ENCODE measurements at regions not wholly inside any gene's neighbourhood (a gene's known extent, or its start where the extent isn't known, plus 50 kb on each side); places are given as distances from the start of the nearest gene placed in this dataset.
"Not testable (repeated sequence)": the region's sequence is repeated elsewhere in the genome, so short reads cannot be mapped to it uniquely, and the experiment has no call there.

DNA sequence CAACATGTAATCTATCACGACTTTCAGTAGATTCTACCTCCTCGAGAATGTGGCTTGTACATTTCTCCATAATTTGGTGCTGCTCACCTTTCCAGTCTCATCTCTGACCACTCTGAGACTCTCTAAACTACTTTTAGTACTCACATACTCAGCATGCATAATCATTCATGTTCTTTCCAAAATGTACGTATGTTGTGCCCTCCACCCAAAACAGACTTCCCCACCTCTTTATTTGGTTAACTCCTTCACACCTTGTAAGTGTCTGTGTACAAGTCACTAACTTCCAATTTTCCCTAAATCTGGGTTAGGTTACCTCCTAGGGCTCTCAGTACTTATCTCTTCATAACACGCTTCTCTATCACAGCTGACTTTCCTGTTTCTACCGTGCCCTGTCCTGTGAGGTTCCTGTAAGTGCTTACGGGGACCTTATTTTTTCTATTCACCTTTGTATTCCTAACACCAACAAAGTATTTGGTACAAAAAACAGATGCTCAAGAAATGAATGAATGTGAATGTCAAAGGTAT lies 186.2 kb upstream of the MKLN1 start:
- Histone ChIP-seq H3K27me3 (no peaks in the 10 kb centered on the region), H3K4me1 (no peaks in the 10 kb centered on the region), H3K4me3 (no peak overlapping the region), H3K9me3 (replicated peaks) (no peaks in the 10 kb centered on the region), H3K36me3 (no peaks in the 10 kb centered on the region), H3K27ac (no peak overlapping the region)
- DNase-seq, result no peak

GRCh38 chr7:131143869-131144268 lies 183.8 kb upstream of the MKLN1 start:
- H3K27ac ChIP-seq, result no peak overlapping the region

DNA sequence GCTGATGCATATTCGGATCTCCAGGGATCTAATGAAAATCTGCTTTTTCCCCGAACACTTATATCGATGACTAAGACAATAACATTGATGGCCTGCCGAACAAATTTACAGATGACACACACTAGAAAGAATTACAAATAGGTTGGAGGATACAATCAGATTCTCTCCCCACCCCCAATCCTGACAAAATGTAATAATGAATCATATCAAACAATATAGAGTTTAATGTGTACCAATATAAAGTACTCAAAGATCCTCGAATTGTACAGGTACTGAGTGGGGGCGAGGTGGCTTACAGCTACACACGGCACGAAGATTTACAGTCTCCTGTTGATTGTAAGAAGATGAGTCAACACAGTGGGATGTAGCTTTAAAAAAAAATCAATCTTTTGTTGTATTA lies 182.7 kb upstream of the MKLN1 start:
- H3K4me3 ChIP-seq, result no peak overlapping the region
- no peak for DNase-seq
- no peaks in the 10 kb centered on the region for H3K9me3 ChIP-seq (replicated peaks)
- H3K27me3 ChIP-seq, result no peaks in the 10 kb centered on the region
- no peak overlapping the region for H3K27ac ChIP-seq
- H3K4me1 ChIP-seq, result no peaks in the 10 kb centered on the region
- no peaks in the 10 kb centered on the region for H3K36me3 ChIP-seq

More at GRCh38 chr7:131143869-131144268, 183.8 kb upstream of the MKLN1 start:
- Histone ChIP-seq H3K27me3 (no peaks in the 10 kb centered on the region), H3K9me3 (replicated peaks) (no peaks in the 10 kb centered on the region), H3K4me3 (no peak overlapping the region), H3K36me3 (no peaks in the 10 kb centered on the region), H3K4me1 (no peaks in the 10 kb centered on the region)
- no peak for DNase-seq

DNA sequence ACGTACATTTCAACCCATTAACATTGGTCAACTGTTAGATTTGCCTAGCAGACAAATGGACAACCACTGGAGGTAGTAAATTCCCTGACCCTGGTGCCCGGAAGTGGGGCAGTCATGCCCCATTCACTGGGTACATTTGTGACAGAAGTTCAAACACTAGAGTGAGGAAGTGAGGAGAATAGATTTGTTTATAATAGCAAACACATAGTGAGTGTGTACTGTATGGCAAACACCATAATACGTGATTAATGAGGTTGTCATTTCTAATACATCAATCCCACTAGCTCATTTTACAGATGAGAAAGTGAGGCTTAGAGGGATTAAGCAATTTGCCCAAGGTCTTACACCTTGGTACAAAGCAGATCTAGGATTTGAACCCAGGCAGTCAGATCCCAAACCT lies 181.9 kb upstream of the MKLN1 start:
- no peak overlapping the region for H3K27ac ChIP-seq
- H3K4me3 ChIP-seq, result no peak overlapping the region
- H3K4me1 ChIP-seq, result no peaks in the 10 kb centered on the region
- no peaks in the 10 kb centered on the region for H3K9me3 ChIP-seq (replicated peaks)
- no peaks in the 10 kb centered on the region for H3K36me3 ChIP-seq
- no peaks in the 10 kb centered on the region for H3K27me3 ChIP-seq
- DNase-seq, result no peak

- Histone ChIP-seq H3K4me3 (no peak overlapping the region), H3K27me3 (no peaks in the 10 kb centered on the region), H3K27ac (no peak overlapping the region), H3K4me1 (no peaks in the 10 kb centered on the region), H3K36me3 (no peaks in the 10 kb centered on the region), H3K9me3 (replicated peaks) (no peaks in the 10 kb centered on the region)
- no peak for DNase-seq
Measured at GRCh38 chr7:131147604-131148003, 180.1 kb upstream of the MKLN1 start.

- Histone ChIP-seq H3K4me3 (no peak overlapping the region), H3K9me3 (replicated peaks) (no peaks in the 10 kb centered on the region), H3K4me1 (no peaks in the 10 kb centered on the region), H3K27me3 (no peaks in the 10 kb centered on the region), H3K36me3 (no peaks in the 10 kb centered on the region), H3K27ac (no peak overlapping the region)
- DNase-seq, result no peak
Measured at GRCh38 chr7:131148258-131148657, 179.4 kb upstream of the MKLN1 start.

GRCh38 chr7:131148708-131149428 lies 178.8 kb upstream of the MKLN1 start:
- Histone ChIP-seq H3K27me3 (no peaks in the 10 kb centered on the region), H3K27ac (no peak overlapping the region), H3K36me3 (no peaks in the 10 kb centered on the region), H3K4me3 (no peak overlapping the region), H3K9me3 (replicated peaks) (no peaks in the 10 kb centered on the region), H3K4me1 (no peaks in the 10 kb centered on the region)
- DNase-seq, result no peak

DNA sequence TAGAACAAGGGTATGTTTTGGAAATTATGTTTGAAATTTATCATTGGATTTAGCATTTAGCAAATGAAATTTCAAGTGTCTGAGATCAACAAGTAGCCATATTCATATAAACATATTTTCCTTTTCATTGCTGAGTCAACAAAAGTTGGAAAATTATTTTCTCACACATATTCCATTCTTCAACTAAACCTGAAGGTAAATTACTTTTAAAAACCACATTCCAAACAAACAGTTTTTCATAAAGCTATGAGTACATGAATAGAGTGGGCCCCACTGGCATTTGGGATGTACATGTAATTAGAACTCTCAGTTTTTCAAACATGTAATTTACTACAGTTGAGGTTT lies 178.3 kb upstream of the MKLN1 start:
- DNase-seq, result no peak
- Histone ChIP-seq H3K9me3 (replicated peaks) (no peaks in the 10 kb centered on the region), H3K27ac (no peak overlapping the region), H3K36me3 (no peaks in the 10 kb centered on the region), H3K4me3 (no peak overlapping the region), H3K27me3 (no peaks in the 10 kb centered on the region), H3K4me1 (no peaks in the 10 kb centered on the region)

- no peaks in the 10 kb centered on the region for H3K27me3 ChIP-seq
- no peaks in the 10 kb centered on the region for H3K36me3 ChIP-seq
- H3K27ac ChIP-seq, result no peak overlapping the region
- DNase-seq, result no peak
- H3K4me3 ChIP-seq, result no peak overlapping the region
- H3K9me3 ChIP-seq (replicated peaks), result no peaks in the 10 kb centered on the region
- H3K4me1 ChIP-seq, result no peaks in the 10 kb centered on the region
Measured at GRCh38 chr7:131149840-131150239, 177.8 kb upstream of the MKLN1 start.

DNA sequence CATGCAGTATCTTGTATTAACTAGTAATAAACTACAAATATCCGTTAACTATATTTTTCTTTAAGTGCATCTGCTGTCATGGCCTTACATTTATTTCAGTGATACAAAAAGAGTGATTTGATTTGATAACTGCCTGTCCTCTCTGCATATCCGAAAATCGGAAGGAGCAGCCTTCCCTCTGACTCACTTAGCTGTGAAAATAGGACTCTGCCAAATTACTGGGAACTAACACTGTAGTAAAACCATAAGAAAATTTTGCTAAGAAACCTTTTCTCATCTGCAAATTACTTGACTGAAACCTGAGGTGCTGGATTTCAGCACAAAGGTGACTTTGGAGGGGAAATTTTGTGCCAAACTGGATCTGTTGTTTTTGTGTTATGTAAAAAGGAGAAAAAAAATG lies 176.6 kb upstream of the MKLN1 start:
- no peaks in the 10 kb centered on the region for H3K36me3 ChIP-seq
- H3K4me1 ChIP-seq, result no peaks in the 10 kb centered on the region
- DNase-seq, result no peak
- no peaks in the 10 kb centered on the region for H3K9me3 ChIP-seq (replicated peaks)
- no peak overlapping the region for H3K4me3 ChIP-seq
- no peak overlapping the region for H3K27ac ChIP-seq
- H3K27me3 ChIP-seq, result no peaks in the 10 kb centered on the region

GRCh38 chr7:131152766-131153165 lies 174.9 kb upstream of the MKLN1 start:
- Histone ChIP-seq H3K27ac (no peak overlapping the region), H3K4me3 (no peak overlapping the region), H3K9me3 (replicated peaks) (no peaks in the 10 kb centered on the region), H3K27me3 (no peaks in the 10 kb centered on the region), H3K36me3 (no peaks in the 10 kb centered on the region), H3K4me1 (no peaks in the 10 kb centered on the region)
- DNase-seq, result no peak

- Histone ChIP-seq H3K4me3 (no peak overlapping the region), H3K27ac (no peak overlapping the region), H3K36me3 (no peaks in the 10 kb centered on the region), H3K4me1 (no peaks in the 10 kb centered on the region), H3K27me3 (no peaks in the 10 kb centered on the region), H3K9me3 (replicated peaks) (no peaks in the 10 kb centered on the region)
- no peak for DNase-seq
Measured at GRCh38 chr7:131154380-131154779, 173.3 kb upstream of the MKLN1 start.

- H3K9me3 ChIP-seq (replicated peaks), result no peaks in the 10 kb centered on the region
- no peaks in the 10 kb centered on the region for H3K36me3 ChIP-seq
- H3K4me1 ChIP-seq, result no peaks in the 10 kb centered on the region
- no peak overlapping the region for H3K4me3 ChIP-seq
- H3K27me3 ChIP-seq, result no peaks in the 10 kb centered on the region
- H3K27ac ChIP-seq, result no peak overlapping the region
- DNase-seq, result no peak
Measured at GRCh38 chr7:131157530-131158243, 170.0 kb upstream of the MKLN1 start.

DNA sequence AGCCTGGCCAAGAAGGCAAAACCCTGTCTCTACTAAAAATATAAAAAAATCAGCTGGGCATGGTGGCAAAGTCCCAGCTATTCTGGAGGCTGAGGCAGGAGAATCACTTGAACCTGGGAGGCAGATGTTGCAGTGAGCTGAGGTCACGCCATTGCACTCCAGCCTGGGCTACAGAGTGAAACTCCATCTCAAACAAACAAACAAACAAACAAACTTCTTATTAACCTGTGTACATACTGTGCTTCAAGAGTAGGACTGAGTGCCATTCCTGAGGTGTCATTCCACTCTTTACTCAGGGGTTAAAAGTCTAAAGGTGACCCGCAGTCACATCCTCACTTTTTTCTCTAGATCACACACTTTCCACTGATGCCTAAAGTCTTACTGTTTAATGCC lies 169.4 kb upstream of the MKLN1 start:
- not testable (repeated sequence) for H3K4me3 ChIP-seq; H3K27me3 ChIP-seq; H3K9me3 ChIP-seq (replicated peaks); H3K36me3 ChIP-seq; H3K27ac ChIP-seq; H3K4me1 ChIP-seq; DNase-seq

- H3K4me1 ChIP-seq, result peaks cover 7% of the 10 kb centered on the region
- no peak for DNase-seq
- H3K9me3 ChIP-seq (replicated peaks), result no peaks in the 10 kb centered on the region
- H3K27ac ChIP-seq, result no peak overlapping the region
- no peaks in the 10 kb centered on the region for H3K27me3 ChIP-seq
- H3K4me3 ChIP-seq, result no peak overlapping the region
- H3K36me3 ChIP-seq, result no peaks in the 10 kb centered on the region
Measured at GRCh38 chr7:131159961-131160361, 167.7 kb upstream of the MKLN1 start.

DNA sequence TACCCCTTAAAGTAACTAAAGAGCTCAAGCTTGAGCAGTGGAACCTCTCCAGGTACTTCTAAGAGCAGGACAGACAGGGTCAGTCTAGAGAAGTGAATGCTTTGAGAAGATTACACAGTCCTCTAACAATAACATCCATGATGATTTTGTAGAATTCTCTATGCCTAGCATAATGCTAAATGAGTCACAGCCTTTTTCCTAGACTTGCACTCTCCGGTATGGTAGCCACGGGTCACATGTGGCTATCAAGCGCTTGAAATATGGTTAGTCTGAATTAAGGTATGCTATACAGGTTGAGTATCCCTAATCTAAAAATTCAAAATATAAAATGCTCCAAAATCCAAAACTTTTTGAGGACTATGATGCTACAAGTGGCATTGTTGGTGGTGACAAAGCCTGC lies 166.6 kb upstream of the MKLN1 start:
- peaks cover 8% of the 10 kb centered on the region for H3K4me1 ChIP-seq
- H3K9me3 ChIP-seq (replicated peaks), result no peaks in the 10 kb centered on the region
- H3K27me3 ChIP-seq, result no peaks in the 10 kb centered on the region
- DNase-seq, result no peak
- H3K36me3 ChIP-seq, result no peaks in the 10 kb centered on the region
- H3K4me3 ChIP-seq, result no peak overlapping the region
- H3K27ac ChIP-seq, result no peak overlapping the region

Data from SJCRH30 (cell line).